ENCODE measurements at regions not wholly inside any gene's neighbourhood (a gene's known extent, or its start where the extent isn't known, plus 50 kb on each side); places are given as distances from the start of the nearest gene placed in this dataset.

DNA sequence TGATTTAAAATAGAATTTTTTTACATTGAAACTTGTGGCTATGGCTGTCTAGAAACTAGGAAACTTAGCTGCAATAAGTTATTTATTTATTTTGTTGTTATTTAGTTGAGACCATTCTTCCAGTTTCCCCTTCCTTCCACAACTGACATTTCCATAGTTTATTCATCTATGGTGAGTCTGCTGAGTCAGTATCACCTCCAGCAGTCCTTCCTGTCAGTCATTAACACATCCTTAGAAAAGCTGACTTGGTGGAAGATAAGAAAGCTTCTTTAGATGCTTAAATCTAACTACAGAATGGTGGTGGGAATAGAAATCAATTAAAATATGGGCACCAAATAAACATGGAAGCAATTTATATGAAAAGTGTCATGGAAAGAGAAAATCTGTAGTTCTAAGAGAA lies 714.0 kb downstream of the RWDD3 start:
- Histone ChIP-seq H3K4me1 (no peaks in the 10 kb centered on the region), H3K36me3 (no peaks in the 10 kb centered on the region), H3K4me3 (no peak overlapping the region), H3K9me3 (no peaks in the 10 kb centered on the region), H3K27ac (no peak overlapping the region), H3K27me3 (no peaks in the 10 kb centered on the region)
- TF ChIP-seq, protein P1, sequence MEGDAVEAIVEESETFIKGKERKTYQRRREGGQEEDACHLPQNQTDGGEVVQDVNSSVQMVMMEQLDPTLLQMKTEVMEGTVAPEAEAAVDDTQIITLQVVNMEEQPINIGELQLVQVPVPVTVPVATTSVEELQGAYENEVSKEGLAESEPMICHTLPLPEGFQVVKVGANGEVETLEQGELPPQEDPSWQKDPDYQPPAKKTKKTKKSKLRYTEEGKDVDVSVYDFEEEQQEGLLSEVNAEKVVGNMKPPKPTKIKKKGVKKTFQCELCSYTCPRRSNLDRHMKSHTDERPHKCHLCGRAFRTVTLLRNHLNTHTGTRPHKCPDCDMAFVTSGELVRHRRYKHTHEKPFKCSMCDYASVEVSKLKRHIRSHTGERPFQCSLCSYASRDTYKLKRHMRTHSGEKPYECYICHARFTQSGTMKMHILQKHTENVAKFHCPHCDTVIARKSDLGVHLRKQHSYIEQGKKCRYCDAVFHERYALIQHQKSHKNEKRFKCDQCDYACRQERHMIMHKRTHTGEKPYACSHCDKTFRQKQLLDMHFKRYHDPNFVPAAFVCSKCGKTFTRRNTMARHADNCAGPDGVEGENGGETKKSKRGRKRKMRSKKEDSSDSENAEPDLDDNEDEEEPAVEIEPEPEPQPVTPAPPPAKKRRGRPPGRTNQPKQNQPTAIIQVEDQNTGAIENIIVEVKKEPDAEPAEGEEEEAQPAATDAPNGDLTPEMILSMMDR (IDR thresholded peaks at IDR 0.05 in 4 of 5, conservative IDR thresholded peaks at IDR 0.05 in 1 of 5) = no peak
- TF ChIP-seq POLR2A (IDR thresholded peaks at IDR 0.05) = no peak
- DNase-seq = no peak
- intact Hi-C loops (cut with DNase I; ENCODE audit: low total_unique reads) = no loop called here
- no peak for ATAC-seq
- in situ Hi-C loops (cut with MboI; ENCODE audit: low sequenced_read_pairs in 4 of 4) = no loop called here

DNA sequence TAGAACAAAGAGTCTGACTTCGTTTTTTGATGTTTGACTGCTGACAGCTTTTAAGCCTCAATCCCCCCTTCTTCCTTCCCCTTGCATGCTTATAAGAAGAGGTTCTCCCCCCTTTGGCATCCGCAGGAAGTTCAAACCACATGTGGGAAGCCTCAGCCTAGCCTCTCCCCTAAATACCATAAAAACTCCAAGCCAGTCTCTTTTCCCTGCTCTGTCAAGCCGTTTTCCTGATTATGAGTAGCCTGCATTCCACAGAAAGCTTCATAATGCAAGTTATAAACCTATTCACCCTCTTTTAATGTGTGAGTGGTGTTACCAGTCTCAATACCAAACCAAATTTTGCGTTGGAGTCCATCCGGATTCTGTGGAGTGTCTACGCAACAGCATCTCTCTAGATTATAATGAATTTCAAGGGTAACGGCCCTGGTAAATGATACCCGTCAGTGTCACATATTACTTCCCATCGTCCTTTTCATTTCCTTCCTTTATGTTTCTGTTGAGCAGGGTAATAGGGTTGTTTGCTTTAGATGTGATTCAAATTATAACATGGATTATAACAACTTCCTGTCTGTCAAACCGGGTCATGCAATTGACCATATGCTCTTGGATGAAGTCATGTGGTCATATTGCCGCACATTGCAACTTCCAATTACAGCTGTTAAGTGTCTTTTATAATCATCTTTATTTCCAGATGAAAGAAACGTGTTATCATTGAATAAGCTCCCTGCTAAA lies 717.5 kb downstream of the RWDD3 start:
- Histone ChIP-seq H3K9me3 (no peaks in the 10 kb centered on the region), H3K4me1 (no peaks in the 10 kb centered on the region), H3K27ac (no peak overlapping the region), H3K4me3 (no peak overlapping the region), H3K36me3 (no peaks in the 10 kb centered on the region), H3K27me3 (no peaks in the 10 kb centered on the region)
- ATAC-seq (no peak), DNase-seq (no peak)
- in situ Hi-C loops (cut with MboI; ENCODE audit: low sequenced_read_pairs in 4 of 4) (no loop called here), intact Hi-C loops (cut with DNase I; ENCODE audit: low total_unique reads) (no loop called here)
- TF ChIP-seq POLR2A (IDR thresholded peaks at IDR 0.05) = no peak
- TF ChIP-seq, protein P1 (IDR thresholded peaks at IDR 0.05 in 4 of 5, conservative IDR thresholded peaks at IDR 0.05 in 1 of 5) = no peak

DNA sequence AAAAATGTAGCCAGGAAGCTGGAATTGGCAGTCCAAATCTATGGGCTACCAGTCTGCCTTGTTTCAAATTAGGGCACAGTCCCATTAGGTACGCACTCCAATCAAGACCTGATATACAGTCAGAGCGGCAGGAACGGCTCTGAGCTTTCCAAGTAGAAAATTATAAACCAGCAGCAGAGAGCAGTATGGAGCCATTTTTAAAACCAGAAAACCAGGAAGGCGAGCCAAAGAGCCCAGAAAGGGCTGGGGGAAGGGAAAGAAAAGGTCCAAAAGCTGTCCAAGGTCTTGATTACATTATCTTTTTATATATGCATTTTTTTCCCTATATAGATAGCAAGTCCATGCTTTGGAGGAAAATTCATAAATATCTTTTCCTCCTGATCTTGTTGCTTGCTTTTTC lies 719.0 kb downstream of the RWDD3 start:
- in situ Hi-C loops (cut with MboI; ENCODE audit: low sequenced_read_pairs in 4 of 4) = no loop called here
- H3K27me3 ChIP-seq = no peaks in the 10 kb centered on the region
- H3K4me3 ChIP-seq = no peak overlapping the region
- no peaks in the 10 kb centered on the region for H3K36me3 ChIP-seq
- DNase-seq = no peak
- ATAC-seq = no peak
- no peak overlapping the region for H3K27ac ChIP-seq
- no peaks in the 10 kb centered on the region for H3K9me3 ChIP-seq
- intact Hi-C loops (cut with DNase I; ENCODE audit: low total_unique reads) = no loop called here
- H3K4me1 ChIP-seq = no peaks in the 10 kb centered on the region
- TF ChIP-seq, protein P1 (IDR thresholded peaks at IDR 0.05 in 4 of 5, conservative IDR thresholded peaks at IDR 0.05 in 1 of 5) = no peak
- no peak for TF ChIP-seq POLR2A (IDR thresholded peaks at IDR 0.05)

DNA sequence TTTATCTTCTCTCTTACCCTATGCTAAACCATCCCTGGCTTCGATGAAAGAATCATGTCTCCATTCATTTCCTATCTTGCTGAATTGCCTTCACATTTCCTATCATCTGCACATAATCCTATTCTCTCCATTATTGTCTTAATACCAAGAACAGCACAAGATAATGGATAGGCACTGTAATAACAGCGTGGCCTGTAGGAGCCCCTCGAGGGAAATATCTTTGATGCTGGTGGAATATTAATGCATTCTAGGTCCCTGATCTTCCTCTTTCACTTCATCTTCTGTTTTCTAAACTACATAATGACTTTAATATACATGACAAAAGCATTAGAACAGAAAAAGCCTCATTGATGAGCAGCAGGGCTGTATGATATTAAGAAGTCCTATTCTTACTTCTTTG lies 720.6 kb downstream of the RWDD3 start:
- intact Hi-C loops (cut with DNase I; ENCODE audit: low total_unique reads) (no loop called here), in situ Hi-C loops (cut with MboI; ENCODE audit: low sequenced_read_pairs in 4 of 4) (no loop called here)
- Histone ChIP-seq H3K4me3 (no peak overlapping the region), H3K36me3 (no peaks in the 10 kb centered on the region), H3K9me3 (no peaks in the 10 kb centered on the region), H3K27ac (no peak overlapping the region), H3K4me1 (no peaks in the 10 kb centered on the region), H3K27me3 (no peaks in the 10 kb centered on the region)
- DNase-seq = no peak
- no peak for ATAC-seq
- TF ChIP-seq, protein P1 (IDR thresholded peaks at IDR 0.05 in 4 of 5, conservative IDR thresholded peaks at IDR 0.05 in 1 of 5) = no peak

GRCh38 chr1:95956215-95956614 lies 722.2 kb downstream of the RWDD3 start:
- in situ Hi-C loops (cut with MboI; ENCODE audit: low sequenced_read_pairs in 4 of 4) = no loop called here
- H3K4me3 ChIP-seq = no peak overlapping the region

More at GRCh38 chr1:95956215-95956614, 722.2 kb downstream of the RWDD3 start:
- no peaks in the 10 kb centered on the region for H3K27me3 ChIP-seq
- DNase-seq (no peak), ATAC-seq (no peak)
- TF ChIP-seq, protein P1 (IDR thresholded peaks at IDR 0.05 in 4 of 5, conservative IDR thresholded peaks at IDR 0.05 in 1 of 5) = no peak
- TF ChIP-seq POLR2A (IDR thresholded peaks at IDR 0.05) = no peak
- intact Hi-C loops (cut with DNase I; ENCODE audit: low total_unique reads) = no loop called here
- no peaks in the 10 kb centered on the region for H3K9me3 ChIP-seq
- H3K36me3 ChIP-seq = no peaks in the 10 kb centered on the region
- H3K27ac ChIP-seq = no peak overlapping the region
- no peaks in the 10 kb centered on the region for H3K4me1 ChIP-seq

Measured in gastrocnemius medialis (tissue), 4 donors.